GM21447 (cell line): ENCODE measurements at regions not wholly inside any gene's neighbourhood (a gene's known extent, or its start where the extent isn't known, plus 50 kb on each side); places are given as distances from the start of the nearest gene placed in this dataset.

Source experiments
- ATAC-seq: cut with Tn5 transposase; IDR thresholded peaks from one replicate; pipeline ENCODE4 v1.9.1; 2021; ENCODE audit not compliant: unreplicated experiment

DNA sequence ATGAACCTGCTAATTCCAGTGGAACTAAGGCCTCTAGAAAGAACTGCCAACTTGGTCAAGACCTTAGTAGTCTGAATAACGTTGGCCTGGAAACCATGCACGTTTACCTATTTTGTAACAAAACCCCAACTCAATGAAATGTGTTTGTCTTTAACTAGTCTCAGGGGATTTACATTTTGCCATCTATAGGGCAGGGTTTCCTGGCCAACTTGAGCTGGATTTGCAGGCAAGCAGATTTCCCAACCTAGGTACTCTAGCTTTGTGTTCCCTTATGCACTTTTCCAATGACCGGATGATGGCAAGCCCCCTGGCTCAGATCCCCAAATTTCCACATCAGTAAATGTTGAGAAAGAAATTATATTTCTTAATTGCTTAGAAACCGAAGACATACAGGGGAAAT is 114.5 kb downstream of the IRS2 start:
- no peak for ATAC-seq

DNA sequence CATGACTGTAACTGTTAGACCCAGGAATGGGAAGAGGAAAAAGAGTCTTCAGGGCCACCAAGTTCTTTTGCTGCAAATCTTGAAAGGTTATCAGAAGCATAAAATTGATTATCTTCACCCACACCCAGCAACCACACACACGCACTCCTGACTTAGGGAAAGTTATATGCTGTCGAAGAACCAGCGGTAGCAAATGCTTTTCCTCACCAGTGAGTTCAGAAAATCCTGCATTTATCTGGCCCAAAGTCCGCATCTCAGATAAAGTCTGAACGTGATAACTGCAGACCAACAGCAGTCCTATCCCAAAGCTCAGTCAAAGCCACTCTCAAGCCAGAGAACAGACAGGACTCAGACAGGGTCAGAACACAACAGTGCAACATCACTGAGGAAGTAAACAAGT is 115.6 kb downstream of the IRS2 start:
- ATAC-seq, result no peak

DNA sequence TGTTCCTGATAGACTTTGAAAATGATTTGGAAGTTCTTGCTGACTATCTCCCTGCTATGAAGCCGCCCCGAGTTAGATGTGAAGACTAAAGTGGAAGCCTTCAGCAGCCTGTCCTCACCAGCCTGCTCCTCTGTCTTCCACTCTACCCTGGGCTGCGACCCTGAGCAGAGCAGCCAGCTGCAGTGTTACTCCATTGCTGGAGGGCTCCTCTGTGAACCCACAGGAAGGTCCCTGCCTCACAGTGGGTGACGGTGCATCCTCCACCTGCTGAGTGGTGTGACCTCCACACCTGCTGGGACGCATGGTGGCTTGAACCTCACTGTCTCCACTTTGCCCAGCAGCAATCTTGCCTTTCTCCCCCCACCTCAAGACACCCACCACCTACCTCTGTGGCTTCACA is 116.4 kb downstream of the IRS2 start:
- ATAC-seq, result no peak

DNA sequence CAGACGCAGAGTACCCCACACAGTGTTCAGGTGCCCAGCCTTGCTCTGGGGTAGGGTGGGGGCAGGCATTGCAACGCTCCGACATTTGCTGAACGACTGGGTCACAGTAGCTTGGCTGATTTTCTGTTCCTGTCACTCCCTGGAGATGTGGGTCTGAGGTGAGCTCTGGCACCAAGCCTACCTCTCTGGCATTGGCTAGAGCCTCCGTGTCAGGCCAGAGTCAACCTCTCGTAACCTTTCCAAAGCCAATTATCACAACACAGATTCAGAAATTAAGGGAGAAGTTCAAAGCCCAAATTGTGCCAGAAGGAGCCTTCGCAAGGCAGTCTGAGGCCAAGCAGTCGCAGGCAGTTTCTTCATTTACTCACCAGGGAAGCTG is 117.2 kb downstream of the IRS2 start:
- no peak for ATAC-seq

DNA sequence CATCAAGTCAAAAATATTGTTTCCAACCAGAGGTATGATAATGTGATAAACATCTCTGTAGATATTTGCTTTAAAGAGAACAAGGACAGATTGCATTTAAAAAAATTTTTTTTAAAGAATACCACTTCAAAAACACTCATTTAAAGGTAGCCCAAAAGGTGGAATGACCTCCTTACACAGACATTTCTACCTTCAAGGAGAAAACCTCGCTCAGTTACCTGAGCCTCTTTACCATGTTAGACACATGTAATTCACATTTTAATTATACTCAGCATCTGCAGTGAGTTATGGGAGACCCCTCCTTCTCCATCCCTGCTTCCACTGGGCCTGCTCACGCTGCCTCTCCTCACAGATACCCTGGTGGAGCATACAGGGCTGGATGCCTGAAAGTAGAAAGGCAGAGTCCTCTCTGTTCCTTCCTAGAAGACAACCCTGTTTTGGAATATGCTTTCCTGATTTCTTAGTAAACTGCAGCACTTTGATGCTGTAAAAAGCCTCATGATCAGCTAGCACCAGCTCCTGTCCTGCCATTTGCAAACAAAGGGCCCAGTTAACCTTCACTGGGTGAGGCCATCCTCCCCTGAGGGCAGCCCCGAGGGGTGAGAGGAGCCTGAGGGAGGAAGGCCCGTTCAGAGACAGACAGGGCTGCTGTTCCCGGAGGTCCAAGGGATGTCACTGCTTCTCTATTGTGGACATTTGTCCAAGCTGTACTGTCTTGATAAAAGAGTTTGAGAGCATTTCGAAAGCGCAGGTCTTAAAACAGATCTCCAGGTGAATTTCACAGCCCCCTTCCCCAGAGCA is 117.8 kb downstream of the IRS2 start:
- no peak for ATAC-seq

DNA sequence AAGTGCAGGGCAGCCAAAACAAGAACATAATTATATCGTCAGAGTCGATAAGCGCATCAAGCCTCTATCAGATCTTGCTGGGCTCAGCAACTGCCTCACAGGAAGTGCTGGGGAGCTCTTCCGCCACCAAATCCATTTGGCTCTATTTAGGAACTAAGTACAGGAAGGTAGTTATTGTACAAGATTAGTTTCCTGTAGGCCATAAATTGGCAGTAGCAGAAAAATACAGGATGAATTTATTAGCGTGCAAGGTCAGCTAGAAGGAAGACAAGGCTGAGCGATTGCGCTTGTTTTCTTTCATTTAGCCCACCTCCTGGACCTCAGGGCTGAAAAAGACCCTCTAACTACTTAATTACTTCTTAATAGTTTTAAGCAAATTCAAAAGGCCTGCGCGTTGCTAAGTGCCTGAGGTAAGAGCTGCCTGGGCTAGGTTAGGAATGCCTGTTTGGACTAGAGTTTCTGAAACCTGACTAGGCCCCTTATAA is 118.5 kb downstream of the IRS2 start:
- ATAC-seq, result no peak

DNA sequence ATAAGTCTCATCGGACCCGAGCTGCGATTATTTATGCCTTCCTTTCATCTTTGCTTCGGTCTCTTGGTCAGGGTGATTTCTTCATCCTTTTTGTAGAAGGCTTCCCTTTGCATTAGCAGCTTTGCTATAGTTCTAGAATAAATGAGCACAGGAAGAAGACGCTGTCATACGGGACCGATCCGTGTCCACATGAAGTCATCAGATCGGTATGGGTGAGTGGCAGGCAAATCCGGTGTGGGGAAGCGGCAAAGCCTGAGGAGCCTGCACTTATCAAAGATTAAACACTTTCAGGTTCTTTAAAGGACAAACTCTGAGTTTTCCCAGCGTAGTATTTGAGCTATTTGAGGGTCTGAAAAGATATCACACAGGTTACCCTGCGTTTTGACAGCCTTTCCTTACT is 119.3 kb downstream of the IRS2 start:
- no peak for ATAC-seq

DNA sequence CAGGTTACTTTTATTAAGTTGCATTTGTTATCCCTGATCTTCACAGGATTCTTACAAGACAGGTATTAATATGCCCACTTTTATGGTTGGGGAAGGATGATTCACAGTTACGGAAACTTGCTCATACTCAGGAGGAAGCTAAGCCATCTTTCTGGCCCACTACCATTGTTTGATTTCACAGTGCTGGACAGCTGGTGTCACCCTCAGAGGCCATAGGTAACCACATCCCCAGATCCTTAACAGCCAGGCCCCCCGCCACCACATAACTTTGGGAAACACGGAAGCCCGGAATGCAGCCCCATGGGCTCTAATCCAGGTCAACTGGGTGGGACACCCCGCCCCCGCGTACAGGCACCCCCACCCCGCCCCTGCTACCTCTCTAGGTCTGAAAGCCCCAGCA is 119.7 kb downstream of the IRS2 start:
- ATAC-seq, result no peak

DNA sequence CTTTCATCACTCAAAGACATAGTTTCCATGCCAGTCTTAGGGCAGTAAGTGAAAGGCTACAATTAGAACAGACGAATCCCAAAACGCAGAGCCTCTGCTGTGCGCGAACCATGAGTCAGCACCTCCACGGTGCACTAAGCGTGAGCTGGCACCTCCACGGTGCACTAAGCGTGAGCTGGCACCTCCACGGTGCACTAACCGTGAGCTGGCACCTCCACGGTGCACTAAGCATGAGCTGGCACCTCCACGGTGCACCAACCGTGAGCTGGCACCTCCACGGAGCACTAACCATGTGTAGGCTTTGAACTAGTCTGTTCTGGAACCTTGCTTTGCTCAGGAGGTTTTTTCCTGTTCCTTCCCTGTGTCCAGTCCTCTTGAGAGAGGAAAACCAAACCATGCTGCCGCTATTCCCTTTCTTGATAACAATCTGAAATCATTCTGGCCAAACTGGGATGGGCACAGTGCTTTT is 120.6 kb downstream of the IRS2 start:
- no peak for ATAC-seq

DNA sequence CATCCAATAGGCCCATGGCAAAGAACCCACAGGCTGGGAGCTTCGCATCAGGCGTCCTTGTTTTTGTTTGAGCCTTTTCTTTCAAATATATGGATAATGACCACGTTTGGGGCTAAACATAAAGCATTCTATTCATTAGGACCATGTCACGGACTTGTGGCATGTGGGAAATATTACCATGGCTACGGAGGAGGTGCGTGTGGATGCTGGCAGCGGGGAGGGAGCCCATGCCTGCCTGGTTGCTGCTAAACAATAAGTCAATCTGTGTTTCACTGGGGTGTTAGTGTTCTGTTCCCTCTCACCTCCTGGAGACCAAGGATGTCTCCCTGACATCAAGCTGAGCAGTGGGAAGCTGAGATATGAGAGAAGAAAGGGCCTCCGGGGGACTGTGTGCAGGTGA is 121.1 kb downstream of the IRS2 start:
- no peak for ATAC-seq

DNA sequence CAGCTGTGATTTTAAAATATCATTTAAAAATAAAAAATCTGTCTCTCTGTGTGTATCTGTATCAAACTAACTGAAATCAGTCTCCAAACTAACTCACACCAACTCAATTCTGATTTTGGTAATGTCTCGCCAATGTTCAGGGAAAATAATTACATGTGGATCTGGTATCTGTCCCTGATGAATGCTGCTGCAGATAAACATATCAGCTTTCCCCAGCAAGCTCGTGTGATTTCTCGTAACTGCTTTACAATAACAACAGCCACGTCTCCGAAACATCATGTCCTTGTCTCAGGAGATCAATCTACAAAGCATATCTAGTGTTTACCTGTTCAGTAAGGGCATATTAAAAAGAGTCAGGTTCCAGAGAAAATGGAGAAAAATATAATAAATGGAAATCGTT is 129.0 kb downstream of the IRS2 start:
- no peak for ATAC-seq

DNA sequence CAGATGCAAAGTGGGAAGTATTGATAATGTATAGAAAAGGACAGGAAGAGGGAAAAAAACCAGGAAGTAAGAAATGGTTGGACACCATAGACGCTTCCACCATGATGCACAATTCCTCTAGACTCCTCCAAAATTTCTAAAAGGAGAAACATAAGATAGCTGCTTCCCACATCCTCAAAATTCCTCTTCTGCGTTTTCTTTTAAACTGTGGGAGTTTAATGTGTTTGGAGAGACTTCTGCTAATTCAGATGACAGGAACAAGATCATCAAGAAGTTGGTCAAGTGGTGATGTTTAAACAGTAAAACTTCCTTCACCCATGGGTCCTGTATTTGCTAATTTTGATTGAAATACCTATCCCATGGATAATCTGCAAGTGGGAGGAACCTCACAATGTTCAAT is 130.2 kb downstream of the IRS2 start:
- no peak for ATAC-seq

DNA sequence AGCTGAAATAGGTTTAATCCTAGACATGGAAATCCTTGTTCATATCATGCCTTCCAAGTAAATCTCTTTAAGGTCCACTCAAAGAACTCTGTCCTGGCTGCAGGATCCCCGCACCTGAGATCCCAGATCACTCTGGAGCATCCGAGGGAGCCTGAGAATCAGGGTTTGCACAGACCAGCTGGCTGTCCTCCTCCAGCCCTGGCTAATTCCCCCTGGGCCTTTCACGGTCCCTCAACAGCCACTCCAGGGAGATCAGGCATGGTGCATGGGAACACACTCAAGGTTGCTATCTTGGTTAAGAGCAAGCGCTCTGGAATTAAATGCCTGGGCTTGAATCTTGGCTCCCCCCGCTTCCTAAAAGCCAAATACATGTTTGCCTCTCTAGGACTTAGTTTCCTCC is 130.8 kb downstream of the IRS2 start:
- ATAC-seq, result no peak

DNA sequence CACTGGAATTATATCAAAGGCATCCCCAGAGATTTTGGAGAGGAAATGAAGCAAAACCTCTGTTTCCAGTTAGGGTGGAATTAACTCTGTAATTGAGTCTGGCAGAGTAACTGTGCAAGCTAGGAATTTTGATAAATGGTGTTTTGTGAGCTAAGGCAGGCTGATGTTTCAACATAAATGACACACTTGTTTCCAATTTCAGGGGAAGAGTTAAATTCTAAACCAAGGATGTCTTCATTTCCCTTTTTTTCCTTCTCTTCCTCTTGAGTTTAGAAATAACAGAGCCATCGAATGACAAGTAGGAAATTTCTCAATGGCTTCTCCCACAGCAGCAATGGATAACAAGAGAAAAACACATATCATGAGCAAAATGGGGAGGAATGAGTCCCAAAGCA is 131.2 kb downstream of the IRS2 start:
- no peak for ATAC-seq

DNA sequence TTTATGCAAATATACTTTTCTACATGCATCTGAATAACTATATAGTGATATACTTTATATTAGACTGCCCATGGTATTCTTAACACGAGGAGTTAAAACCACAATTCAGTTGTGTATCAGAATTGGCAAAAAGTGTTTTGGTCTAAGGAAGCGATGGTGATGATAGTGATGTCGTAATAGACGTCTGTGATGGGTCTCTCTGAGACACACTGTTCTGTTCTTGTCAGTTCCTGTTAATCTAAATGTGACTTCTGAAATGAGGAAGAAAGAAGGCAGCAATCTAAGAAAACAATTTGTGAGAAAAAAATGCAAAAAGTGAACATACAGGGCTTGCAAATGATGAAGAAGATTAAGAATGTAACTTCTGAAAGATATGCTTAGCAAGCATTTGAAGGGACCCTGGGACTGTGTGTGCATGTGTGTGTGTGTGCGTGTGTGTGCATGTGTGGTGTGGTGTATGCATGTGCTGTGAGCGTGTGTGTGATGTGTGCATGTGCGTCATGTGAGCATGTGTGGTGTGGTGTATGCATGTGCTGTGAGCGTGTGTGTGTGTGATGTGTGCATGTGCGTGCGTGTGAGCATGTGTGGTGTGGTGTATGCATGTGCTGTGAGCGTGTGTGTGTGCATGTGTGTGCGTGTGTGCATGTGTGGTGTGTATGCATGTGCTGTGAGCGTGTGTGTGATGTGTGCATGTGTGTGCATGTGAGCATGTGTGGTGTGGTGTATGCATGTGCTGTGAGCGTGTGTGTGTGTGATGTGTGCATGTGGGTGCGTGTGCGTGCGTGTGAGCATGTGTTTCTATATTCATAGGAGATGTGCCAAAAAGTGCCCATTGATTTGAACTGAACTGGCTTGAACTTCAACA is 131.8 kb downstream of the IRS2 start:
- ATAC-seq, result no peak

DNA sequence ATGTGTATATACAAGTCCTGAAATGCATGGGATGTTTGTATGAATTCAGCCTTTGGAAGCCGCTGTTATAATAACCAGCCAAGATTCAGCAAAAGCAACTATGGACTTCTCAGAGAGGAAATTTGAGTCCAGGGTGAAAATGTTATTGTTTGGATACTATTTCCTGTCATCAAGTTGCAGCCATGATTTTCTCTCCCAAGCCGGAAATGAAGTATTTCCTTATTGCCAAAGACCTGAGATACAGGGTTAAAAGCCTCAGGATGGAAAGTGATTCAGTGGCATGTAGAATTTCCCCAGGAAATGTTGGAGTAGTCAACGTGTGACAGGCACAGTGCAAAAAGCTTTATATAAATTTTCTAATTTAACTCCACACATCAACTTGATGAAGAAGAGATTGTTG is 133.9 kb downstream of the IRS2 start:
- ATAC-seq, result no peak

DNA sequence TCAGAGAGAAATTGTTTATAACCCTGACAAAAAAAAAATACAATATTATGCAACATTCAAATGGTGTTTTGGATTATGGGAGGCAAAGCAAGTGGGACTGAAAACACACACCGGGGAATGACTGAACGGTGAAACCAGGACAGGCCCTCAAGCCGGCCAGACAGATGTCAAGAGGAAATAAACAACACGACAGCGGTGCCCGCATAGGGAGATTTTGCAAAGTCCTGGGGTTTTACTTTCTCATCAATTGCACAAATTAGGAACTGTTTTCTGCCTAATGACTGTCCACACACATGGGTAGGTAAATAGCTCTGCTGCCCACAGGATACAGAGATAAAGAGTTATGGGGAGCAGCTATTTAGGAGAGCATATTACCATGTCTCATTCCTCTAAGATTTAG is 134.5 kb downstream of the IRS2 start:
- no peak for ATAC-seq

DNA sequence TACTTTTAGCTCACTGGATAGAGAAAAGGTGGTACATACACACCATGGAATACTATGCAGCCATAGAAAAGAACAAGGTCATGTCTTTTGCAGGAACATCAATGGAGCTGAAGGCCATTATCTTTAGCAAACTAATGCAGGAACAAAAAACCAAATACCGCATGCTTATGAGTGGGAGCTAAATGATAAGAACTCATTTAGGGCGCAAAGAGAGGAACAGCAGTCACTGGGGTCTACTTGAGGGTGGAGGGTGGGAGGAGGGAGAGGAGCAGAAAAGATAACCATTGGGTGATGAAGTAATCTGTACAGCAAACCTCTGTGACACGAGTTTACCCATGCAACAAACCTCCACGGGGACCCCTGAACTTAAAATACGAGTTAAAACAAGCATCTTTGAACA is 135.1 kb downstream of the IRS2 start:
- no peak for ATAC-seq

DNA sequence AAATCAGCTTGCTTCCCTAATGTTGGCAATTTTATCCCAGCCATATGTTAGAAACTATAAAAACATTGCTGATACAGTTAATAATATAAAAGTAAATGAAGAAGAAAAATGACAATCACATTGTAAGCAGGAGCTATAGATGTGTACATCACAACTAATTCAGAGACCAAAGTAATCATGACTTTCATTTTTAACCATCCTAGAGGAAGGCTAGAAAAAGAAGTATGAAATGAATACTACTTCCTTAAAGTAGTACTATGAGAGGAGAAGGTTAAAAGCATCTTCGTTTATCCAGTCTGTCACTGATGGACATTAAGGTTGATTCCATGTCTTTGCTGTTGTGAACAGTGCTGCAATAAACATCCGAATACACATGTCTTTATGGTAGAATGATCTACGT is 135.5 kb downstream of the IRS2 start:
- no peak for ATAC-seq

DNA sequence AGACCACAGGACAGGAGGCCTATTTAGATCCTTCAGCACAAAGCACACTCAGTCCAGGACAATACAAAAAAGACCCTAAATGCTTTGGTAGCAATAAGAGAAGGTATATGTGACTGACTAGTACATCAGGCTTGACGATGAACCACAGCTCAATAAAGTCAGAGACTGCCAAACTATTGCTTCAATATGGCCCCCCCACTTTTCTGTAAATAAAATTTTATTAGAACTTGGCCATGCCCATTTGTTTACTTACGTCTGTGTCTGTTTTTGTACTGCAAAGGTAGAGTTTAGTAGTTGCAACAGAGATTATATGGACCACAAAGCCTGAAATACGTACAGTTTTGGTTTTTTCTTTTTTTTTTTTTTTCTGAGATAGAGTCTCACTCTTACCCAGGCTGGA is 136.7 kb downstream of the IRS2 start:
- ATAC-seq, result no peak

DNA sequence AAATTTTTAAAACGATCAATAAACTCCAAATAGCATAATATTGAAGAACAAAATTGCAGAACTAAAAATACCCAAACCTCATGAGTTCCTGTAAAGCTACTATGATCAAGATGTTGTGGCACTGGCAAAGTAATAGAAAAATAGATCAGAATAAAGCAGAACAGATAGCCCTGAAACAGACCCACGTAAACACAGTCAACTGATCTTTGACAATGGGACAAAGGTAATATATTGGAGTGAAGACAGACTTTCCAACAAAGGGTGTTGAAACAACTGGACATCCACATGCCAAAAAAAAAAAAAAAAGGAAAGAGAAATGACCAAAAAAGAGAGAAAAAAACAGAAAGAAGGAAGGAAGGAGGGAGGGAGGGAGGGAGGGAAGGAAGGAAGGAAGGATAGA is 138.7 kb downstream of the IRS2 start:
- ATAC-seq, result no peak

DNA sequence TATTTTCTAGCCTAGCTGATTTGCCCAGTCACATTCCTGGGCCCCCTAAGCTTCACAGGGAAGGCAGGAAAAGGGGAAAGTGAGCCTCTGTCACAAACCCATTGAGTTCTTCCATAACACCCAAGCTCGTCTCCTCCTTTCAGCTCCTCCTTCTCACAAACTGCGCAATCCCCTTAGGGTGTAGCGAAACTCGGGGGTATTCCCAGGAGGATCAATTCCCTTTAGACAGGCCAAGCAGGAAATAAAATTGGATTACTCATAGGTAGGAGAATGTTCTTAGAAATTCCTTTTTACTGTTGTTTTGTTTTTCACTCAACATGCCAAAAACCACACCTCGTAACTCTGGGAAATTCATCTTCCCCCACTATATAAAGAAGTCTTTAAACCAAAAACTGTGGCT is 139.3 kb downstream of the IRS2 start:
- no peak for ATAC-seq
